ENCODE measurements at regions not wholly inside any gene's neighbourhood (a gene's known extent, or its start where the extent isn't known, plus 50 kb on each side); places are given as distances from the start of the nearest gene placed in this dataset.

GRCh38 chr11:14583252-14584034, 60.2 kb upstream of the PDE3B start:
- TF ChIP-seq FOXM1 (IDR thresholded peaks at IDR 0.05; ENCODE audit: borderline replicate concordance, low read depth) (no peak), REST (IDR thresholded peaks at IDR 0.05; ENCODE audit: low read depth) (no peak), ZBTB7A (IDR thresholded peaks at IDR 0.05; ENCODE audit: low read depth) (no peak), EP300 (IDR thresholded peaks at IDR 0.05; ENCODE audit: borderline replicate concordance) (no peak), EGR1 (IDR thresholded peaks at IDR 0.05) (no peak), CEBPB (IDR thresholded peaks at IDR 0.05) (no peak), TAF1 (IDR thresholded peaks at IDR 0.05; ENCODE audit: low read depth) (no peak), MAX (IDR thresholded peaks at IDR 0.05) (no peak), CREB1 (IDR thresholded peaks at IDR 0.05; ENCODE audit: low read depth) (no peak), USF1 (IDR thresholded peaks at IDR 0.05) (no peak), NFIC (IDR thresholded peaks at IDR 0.05) (no peak), RAD21 (IDR thresholded peaks at IDR 0.05; ENCODE audit: low read depth) (no peak), YY1 (IDR thresholded peaks at IDR 0.05; ENCODE audit: low read depth) (no peak), TCF12 (IDR thresholded peaks at IDR 0.05; ENCODE audit: low read depth) (no peak), TEAD4 (IDR thresholded peaks at IDR 0.05) (no peak)

- TF ChIP-seq CEBPB (IDR thresholded peaks at IDR 0.05) (no peak), TAF1 (IDR thresholded peaks at IDR 0.05; ENCODE audit: low read depth) (no peak), REST (IDR thresholded peaks at IDR 0.05; ENCODE audit: low read depth) (no peak), TEAD4 (IDR thresholded peaks at IDR 0.05) (no peak), RAD21 (IDR thresholded peaks at IDR 0.05; ENCODE audit: low read depth) (no peak), EGR1 (IDR thresholded peaks at IDR 0.05) (no peak), YY1 (IDR thresholded peaks at IDR 0.05; ENCODE audit: low read depth) (no peak), EP300 (IDR thresholded peaks at IDR 0.05; ENCODE audit: borderline replicate concordance) (no peak), NFIC (IDR thresholded peaks at IDR 0.05) (no peak), ZBTB7A (IDR thresholded peaks at IDR 0.05; ENCODE audit: low read depth) (no peak), USF1 (IDR thresholded peaks at IDR 0.05) (no peak), TCF12 (IDR thresholded peaks at IDR 0.05; ENCODE audit: low read depth) (no peak), CREB1 (IDR thresholded peaks at IDR 0.05; ENCODE audit: low read depth) (no peak), MAX (IDR thresholded peaks at IDR 0.05) (no peak), FOXM1 (IDR thresholded peaks at IDR 0.05; ENCODE audit: borderline replicate concordance, low read depth) (no peak)
Measured at GRCh38 chr11:14584035-14584363, 59.6 kb upstream of the PDE3B start.

- TF ChIP-seq USF1 (IDR thresholded peaks at IDR 0.05) (no peak), FOXM1 (IDR thresholded peaks at IDR 0.05; ENCODE audit: borderline replicate concordance, low read depth) (no peak), ZBTB7A (IDR thresholded peaks at IDR 0.05; ENCODE audit: low read depth) (no peak), MAX (IDR thresholded peaks at IDR 0.05) (no peak), EGR1 (IDR thresholded peaks at IDR 0.05) (no peak), CEBPB (IDR thresholded peaks at IDR 0.05) (no peak), CREB1 (IDR thresholded peaks at IDR 0.05; ENCODE audit: low read depth) (no peak), YY1 (IDR thresholded peaks at IDR 0.05; ENCODE audit: low read depth) (no peak)
Measured at GRCh38 chr11:14584595-14584994, 59.0 kb upstream of the PDE3B start.

- TF ChIP-seq TEAD4 (IDR thresholded peaks at IDR 0.05): no peak
- TF ChIP-seq REST (IDR thresholded peaks at IDR 0.05; ENCODE audit: low read depth): no peak
- no peak for TF ChIP-seq EP300 (IDR thresholded peaks at IDR 0.05; ENCODE audit: borderline replicate concordance)
- TF ChIP-seq TAF1 (IDR thresholded peaks at IDR 0.05; ENCODE audit: low read depth): no peak
- TF ChIP-seq USF1 (IDR thresholded peaks at IDR 0.05): no peak
- no peak for TF ChIP-seq MAX (IDR thresholded peaks at IDR 0.05)
- TF ChIP-seq CREB1 (IDR thresholded peaks at IDR 0.05; ENCODE audit: low read depth): no peak
- no peak for TF ChIP-seq ZBTB7A (IDR thresholded peaks at IDR 0.05; ENCODE audit: low read depth)
- TF ChIP-seq NFIC (IDR thresholded peaks at IDR 0.05): no peak
- no peak for TF ChIP-seq RAD21 (IDR thresholded peaks at IDR 0.05; ENCODE audit: low read depth)
- no peak for TF ChIP-seq FOXM1 (IDR thresholded peaks at IDR 0.05; ENCODE audit: borderline replicate concordance, low read depth)
- TF ChIP-seq TCF12 (IDR thresholded peaks at IDR 0.05; ENCODE audit: low read depth): no peak
Measured at GRCh38 chr11:14585438-14585837, 58.2 kb upstream of the PDE3B start.
